Natural killer cell (primary cell): ENCODE measurements at regions not wholly inside any gene's neighbourhood (a gene's known extent, or its start where the extent isn't known, plus 50 kb on each side); places are given as distances from the start of the nearest gene placed in this dataset.

Source experiments
- ATAC-seq, 3 donors: fragments of 150-1000 bp in 2 of 3; fragments of 200-7000 bp in 1 of 3; cut with Tn5 transposase; 1 replicate in 1 of 3; 2 replicates in 2 of 3; pipeline ENCODE4 v1.10.0; 2021; ENCODE audit warnings: mild to moderate bottlenecking in 2 of 3, moderate library complexity in 2 of 3
- DNase-seq, 2 donors: peaks; one replicate each; pipeline versions ENCODE4 v3.0.0 to v3.0.0-alpha.2; 2013 to 2021; ENCODE audit warnings: mixed read lengths in 1 of 2
- H3K27ac ChIP-seq: one replicate; pipeline ENCODE4 v1.5.1; 2013; ENCODE audit warnings: mild to moderate bottlenecking, low read length
- H3K27me3 ChIP-seq: one replicate; pipeline ENCODE4 v1.6.1; 2013; ENCODE audit warnings: low read length; ENCODE audit not compliant: control insufficient read depth, insufficient read depth
- H3K36me3 ChIP-seq: one replicate; pipeline ENCODE4 v1.6.1; 2013; ENCODE audit warnings: low read length; ENCODE audit not compliant: control insufficient read depth, insufficient read depth
- H3K4me1 ChIP-seq: one replicate; pipeline ENCODE4 v1.6.1; 2013; ENCODE audit warnings: low read length; ENCODE audit not compliant: control insufficient read depth, insufficient read depth
- H3K4me3 ChIP-seq: one replicate; pipeline ENCODE4 v1.5.1; 2013; ENCODE audit warnings: low read length
- H3K9me3 ChIP-seq: one replicate; pipeline ENCODE4 v1.6.1; 2013; ENCODE audit warnings: low read length; ENCODE audit not compliant: control insufficient read depth, insufficient read depth
- H3K27ac Mint-ChIP-seq, 2 donors: one replicate each; pipeline ENCODE4 v1.8.0; 2022; ENCODE audit warnings: mild to moderate bottlenecking in 2 of 2, mixed read lengths in 2 of 2, moderate library complexity in 1 of 2
- H3K27me3 Mint-ChIP-seq, 2 donors: one replicate each; pipeline ENCODE4 v1.8.0; 2022; ENCODE audit warnings: low read depth in 2 of 2, mixed read lengths in 2 of 2
- H3K36me3 Mint-ChIP-seq: one replicate; pipeline ENCODE4 v1.8.0; 2022; ENCODE audit warnings: mixed read lengths
- H3K4me1 Mint-ChIP-seq, 2 donors: one replicate each; pipeline ENCODE4 v1.8.0; 2022; ENCODE audit warnings: mixed read lengths in 2 of 2
- H3K4me3 Mint-ChIP-seq: one replicate; pipeline ENCODE4 v1.8.0; 2022; ENCODE audit warnings: mild to moderate bottlenecking, moderate library complexity, mixed read lengths
- H3K9me3 Mint-ChIP-seq, 2 donors: one replicate each; pipeline ENCODE4 v1.8.0; 2022; ENCODE audit warnings: mixed read lengths in 2 of 2
- CTCF ChIP-seq: fragments of 200-600 bp; IDR thresholded peaks from one replicate; pipeline ENCODE4 v1.8.0; 2022; ENCODE audit warnings: antibody characterized with exemption
- WGBS: methylation state at CpG from one replicate; pipeline ENCODE4 v1.1.7; 2013; ENCODE audit warnings: missing lambda C conversion rate; ENCODE audit not compliant: insufficient coverage; 5-methylcytosine and 5-hydroxymethylcytosine counted together
- intact Hi-C: fragments of 100-400 bp; cut with micrococcal nuclease; formaldehyde crosslinking; loops from one replicate; pipeline ENCODE4 v1.14.2; 2022

- no peaks in the 10 kb centered on the region for H3K36me3 Mint-ChIP-seq
- H3K27me3 Mint-ChIP-seq = peaks cover 6 to 9% of the 10 kb centered on the region in 2 donors
- H3K4me1 Mint-ChIP-seq = no peaks in the 10 kb centered on the region
- H3K4me3 Mint-ChIP-seq = no peak overlapping the region
- intact Hi-C loops = no loop called here
- H3K4me1 ChIP-seq = no peaks in the 10 kb centered on the region
- H3K27me3 ChIP-seq = no peaks in the 10 kb centered on the region
- no peaks in the 10 kb centered on the region for H3K36me3 ChIP-seq
- H3K4me3 ChIP-seq = no peak overlapping the region
- 85% methylated on average over 7 of the region's 7 CpGs for WGBS
- TF ChIP-seq CTCF = no peak
- H3K9me3 Mint-ChIP-seq = no peaks in the 10 kb centered on the region
- no peak overlapping the region for H3K27ac Mint-ChIP-seq
- no peaks in the 10 kb centered on the region for H3K9me3 ChIP-seq
- H3K27ac ChIP-seq = no peak overlapping the region
- DNase-seq = no peak
- no peak for ATAC-seq
These were observed 94.2 kb downstream of the AIPL1 start for GRCh38 chr17:6340708-6341107.

GRCh38 chr17:6334386-6334785 lies 100.5 kb downstream of the AIPL1 start:
- H3K27me3 ChIP-seq = no peaks in the 10 kb centered on the region
- H3K4me1 ChIP-seq = no peaks in the 10 kb centered on the region
- Mint-ChIP-seq H3K4me1 (no peaks in the 10 kb centered on the region), H3K36me3 (no peaks in the 10 kb centered on the region), H3K4me3 (no peak overlapping the region), H3K27me3 (peaks cover 7 to 11% of the 10 kb centered on the region in 2 donors), H3K9me3 (no peaks in the 10 kb centered on the region), H3K27ac (no peak overlapping the region)
- H3K27ac ChIP-seq = no peak overlapping the region
- H3K4me3 ChIP-seq = no peak overlapping the region
- H3K36me3 ChIP-seq = no peaks in the 10 kb centered on the region
- no peaks in the 10 kb centered on the region for H3K9me3 ChIP-seq
- 84% methylated on average over 5 of the region's 5 CpGs for WGBS
- no peak for TF ChIP-seq CTCF
- no peak for ATAC-seq
- intact Hi-C loops = no loop called here
- DNase-seq = no peak

- no peak for TF ChIP-seq CTCF
These were observed 104.0 kb downstream of the AIPL1 start for GRCh38 chr17:6330936-6331335.

GRCh38 chr17:6328279-6328678 lies 106.6 kb downstream of the AIPL1 start:
- no peak for TF ChIP-seq CTCF
- Mint-ChIP-seq H3K27ac (no peak overlapping the region), H3K4me3 (no peak overlapping the region), H3K27me3 (peaks cover 13 to 41% of the 10 kb centered on the region in 2 donors), H3K4me1 (no peaks in the 10 kb centered on the region), H3K36me3 (no peaks in the 10 kb centered on the region), H3K9me3 (no peaks in the 10 kb centered on the region)
- H3K9me3 ChIP-seq = no peaks in the 10 kb centered on the region
- no peak overlapping the region for H3K27ac ChIP-seq
- no peaks in the 10 kb centered on the region for H3K4me1 ChIP-seq
- H3K36me3 ChIP-seq = no peaks in the 10 kb centered on the region
- no peak overlapping the region for H3K4me3 ChIP-seq
- ATAC-seq (no peak), DNase-seq (no peak)
- 91% methylated on average over 4 of the region's 4 CpGs for WGBS
- H3K27me3 ChIP-seq = no peaks in the 10 kb centered on the region
- intact Hi-C loops = no loop called here

More at GRCh38 chr17:6330936-6331335, 104.0 kb downstream of the AIPL1 start:
- Histone ChIP-seq H3K4me3 (no peak overlapping the region), H3K9me3 (no peaks in the 10 kb centered on the region), H3K27ac (no peak overlapping the region), H3K36me3 (no peaks in the 10 kb centered on the region), H3K4me1 (no peaks in the 10 kb centered on the region), H3K27me3 (no peaks in the 10 kb centered on the region)
- no peak for DNase-seq
- H3K4me3 Mint-ChIP-seq = no peak overlapping the region
- WGBS = 100% methylated on average over 2 of the region's 2 CpGs
- no peaks in the 10 kb centered on the region for H3K4me1 Mint-ChIP-seq
- peaks cover 17 to 31% of the 10 kb centered on the region in 2 donors for H3K27me3 Mint-ChIP-seq
- H3K36me3 Mint-ChIP-seq = no peaks in the 10 kb centered on the region
- no peaks in the 10 kb centered on the region for H3K9me3 Mint-ChIP-seq
- intact Hi-C loops = no loop called here
- ATAC-seq = no peak
- no peak overlapping the region for H3K27ac Mint-ChIP-seq
